RWPE1 (cell line): ENCODE measurements at regions not wholly inside any gene's neighbourhood (a gene's known extent, or its start where the extent isn't known, plus 50 kb on each side); places are given as distances from the start of the nearest gene placed in this dataset.

Experiments used
- CTCF ChIA-PET: fragments of 350-600 bp; sonication (Branson Sonifier 250); formaldehyde crosslinking; extraction: SDS; loops from one replicate; lab custom pipeline; 2021; lab: Yijun Ruan, JAX
- POLR2A ChIA-PET: fragments of 400-600 bp; formaldehyde crosslinking; extraction: SDS; loops from one replicate; lab custom pipeline; 2020; ENCODE audit warnings: antibody characterized with exemption; ENCODE audit not compliant: low non-redundant PET; lab: Yijun Ruan, JAX
- DNase-seq: peaks from one replicate; pipeline ENCODE4 v3.0.0; 2012; ENCODE audit warnings: low spot score
- H3K27ac ChIP-seq: fragments of 450-650 bp; 2 replicates; pipeline ENCODE4 v1.5.1; 2017
- TF ChIP-seq, protein P1 (sequence below): fragments of 450-650 bp; conservative IDR thresholded peaks from 2 replicates; pipeline ENCODE4 v1.5.1; 2017; ENCODE audit warnings: low read depth, mild to moderate bottlenecking

DNA sequence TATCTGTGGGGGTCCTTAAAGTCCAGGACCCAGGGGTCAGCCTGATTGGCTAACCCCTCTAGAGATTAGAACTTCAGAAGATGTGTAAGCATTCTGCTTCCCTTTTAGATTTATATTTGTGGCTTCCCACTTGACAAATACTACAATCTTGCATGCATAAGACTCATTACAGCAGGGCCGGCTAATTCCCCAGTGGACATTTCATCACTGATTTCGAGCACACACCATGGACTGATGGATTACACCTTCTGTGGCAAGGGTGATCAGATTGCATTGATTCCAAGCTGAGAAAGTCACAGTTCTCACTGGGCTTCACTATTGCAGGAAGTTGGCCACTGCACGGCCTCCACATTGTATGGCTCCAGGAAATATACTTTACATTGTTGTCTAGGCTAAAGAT lies 65.8 kb upstream of the DAPK1 start:
- ChIA-PET CTCF (no interaction called here), POLR2A (no interaction called here)
- TF ChIP-seq, protein P1, sequence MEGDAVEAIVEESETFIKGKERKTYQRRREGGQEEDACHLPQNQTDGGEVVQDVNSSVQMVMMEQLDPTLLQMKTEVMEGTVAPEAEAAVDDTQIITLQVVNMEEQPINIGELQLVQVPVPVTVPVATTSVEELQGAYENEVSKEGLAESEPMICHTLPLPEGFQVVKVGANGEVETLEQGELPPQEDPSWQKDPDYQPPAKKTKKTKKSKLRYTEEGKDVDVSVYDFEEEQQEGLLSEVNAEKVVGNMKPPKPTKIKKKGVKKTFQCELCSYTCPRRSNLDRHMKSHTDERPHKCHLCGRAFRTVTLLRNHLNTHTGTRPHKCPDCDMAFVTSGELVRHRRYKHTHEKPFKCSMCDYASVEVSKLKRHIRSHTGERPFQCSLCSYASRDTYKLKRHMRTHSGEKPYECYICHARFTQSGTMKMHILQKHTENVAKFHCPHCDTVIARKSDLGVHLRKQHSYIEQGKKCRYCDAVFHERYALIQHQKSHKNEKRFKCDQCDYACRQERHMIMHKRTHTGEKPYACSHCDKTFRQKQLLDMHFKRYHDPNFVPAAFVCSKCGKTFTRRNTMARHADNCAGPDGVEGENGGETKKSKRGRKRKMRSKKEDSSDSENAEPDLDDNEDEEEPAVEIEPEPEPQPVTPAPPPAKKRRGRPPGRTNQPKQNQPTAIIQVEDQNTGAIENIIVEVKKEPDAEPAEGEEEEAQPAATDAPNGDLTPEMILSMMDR: no peak
- DNase-seq: no peak
- no peak overlapping the region for H3K27ac ChIP-seq

DNA sequence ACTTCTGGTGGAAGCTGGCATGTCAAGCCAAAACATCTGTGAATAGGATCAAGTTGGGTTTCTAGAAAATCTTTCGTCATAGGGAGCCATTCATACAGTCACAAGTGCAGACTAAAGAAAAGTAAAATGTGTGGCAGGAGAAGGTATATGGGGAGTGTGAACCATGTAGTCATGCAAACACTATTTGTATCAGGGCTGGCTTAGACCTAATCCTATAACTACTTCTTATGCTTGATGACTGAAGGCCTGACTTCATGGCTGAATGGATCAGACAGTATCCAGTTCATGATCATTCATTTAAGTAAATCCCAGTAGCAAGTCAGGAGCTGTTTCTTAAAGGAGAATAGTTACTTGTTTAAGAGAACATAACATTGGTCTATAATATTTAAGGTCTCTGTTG lies 63.8 kb upstream of the DAPK1 start:
- no peak for DNase-seq
- POLR2A ChIA-PET: no interaction called here
- TF ChIP-seq, protein P1: no peak
- H3K27ac ChIP-seq: no peak overlapping the region
- CTCF ChIA-PET: interaction anchor here (0.5 to 0.6 kb wide), 3 partner anchors 91 to 1019 kb away, joined by 3 to 4 read pairs (median 3); no protein-coding TSS in a partner anchor

DNA sequence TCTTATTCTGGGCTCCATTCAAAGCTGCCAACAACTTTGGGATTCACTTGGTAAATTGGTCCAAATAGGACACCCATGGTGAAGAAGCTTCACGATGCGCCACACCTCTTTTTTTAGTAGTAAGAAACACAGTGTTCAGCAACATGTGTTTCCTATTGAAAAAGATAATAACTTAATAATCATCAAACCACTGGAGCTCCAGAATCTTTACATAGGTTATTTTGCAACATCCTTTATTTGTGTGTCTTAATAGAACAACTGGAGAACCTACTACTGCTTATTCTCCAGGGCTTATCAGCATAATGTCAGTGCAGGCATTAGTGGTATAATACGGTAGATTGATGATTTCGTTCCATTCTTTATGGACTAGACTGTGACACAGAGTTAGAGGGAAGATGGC lies 63.3 kb upstream of the DAPK1 start:
- CTCF ChIA-PET: interaction anchor here (0.5 to 0.6 kb wide), 3 partner anchors 91 to 1020 kb away, joined by 3 to 4 read pairs (median 3); no protein-coding TSS in a partner anchor
- TF ChIP-seq, protein P1: no peak
- H3K27ac ChIP-seq: no peak overlapping the region
- POLR2A ChIA-PET: no interaction called here
- no peak for DNase-seq

DNA sequence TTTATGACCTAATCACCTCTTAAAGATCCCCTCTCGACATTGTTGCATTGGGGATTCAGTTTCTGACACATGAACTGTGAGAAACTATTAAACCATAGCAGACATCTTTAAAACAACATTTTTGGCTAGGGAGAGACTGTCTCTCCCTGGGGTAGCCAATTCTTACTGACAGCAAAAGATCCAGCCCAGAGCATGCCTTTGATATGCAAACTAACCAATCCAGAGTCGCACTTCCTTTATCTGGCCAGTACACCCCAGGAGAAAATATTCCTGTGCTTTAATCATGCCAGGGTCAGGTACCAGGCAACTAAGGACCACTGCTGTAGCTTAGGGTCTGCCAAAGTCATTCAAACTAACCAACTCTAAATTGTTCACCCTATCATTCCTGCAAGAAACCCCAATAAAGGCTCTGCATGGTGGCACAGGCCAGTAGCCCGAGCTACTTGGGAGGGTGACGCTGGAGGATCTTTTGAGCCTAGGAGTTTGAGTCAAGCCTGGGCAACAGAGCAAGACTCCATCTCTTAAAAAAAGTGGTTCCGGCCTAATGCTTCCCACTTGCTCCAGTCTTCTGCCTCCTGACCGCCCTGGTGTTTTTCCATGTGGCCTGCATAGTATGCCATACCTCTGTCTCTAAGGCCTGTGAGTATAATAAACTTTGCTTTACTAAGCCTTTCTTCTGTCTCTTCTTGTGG lies 62.3 kb upstream of the DAPK1 start:
- ChIA-PET POLR2A (no interaction called here), CTCF (interaction anchor here (0.6 kb wide), 1 partner anchor 511 kb away, joined by 4 read pairs; no protein-coding TSS in a partner anchor)
- H3K27ac ChIP-seq: no peak overlapping the region
- no peak for DNase-seq
- TF ChIP-seq, protein P1: no peak

DNA sequence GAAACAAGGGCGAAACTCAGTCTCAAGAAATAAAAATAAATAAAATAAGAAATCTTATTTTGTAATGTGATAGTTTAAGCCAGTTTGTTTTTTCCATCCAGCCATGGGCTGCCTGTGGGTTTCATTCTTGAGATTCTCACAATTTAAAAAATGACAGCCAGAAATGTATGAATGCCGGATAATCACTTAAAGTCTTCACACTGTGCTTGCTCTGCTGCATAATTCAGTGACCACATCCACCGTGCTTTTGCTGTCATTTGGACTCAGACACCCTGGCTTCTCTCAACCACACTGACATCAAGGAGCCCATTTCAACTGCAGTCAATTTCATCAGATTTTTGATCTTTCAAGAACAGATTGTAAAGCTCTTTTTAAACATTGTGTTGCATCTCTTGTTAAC lies 61.0 kb upstream of the DAPK1 start:
- TF ChIP-seq, protein P1: no peak
- CTCF ChIA-PET: no interaction called here
- POLR2A ChIA-PET: no interaction called here
- H3K27ac ChIP-seq: no peak overlapping the region
- no peak for DNase-seq

DNA sequence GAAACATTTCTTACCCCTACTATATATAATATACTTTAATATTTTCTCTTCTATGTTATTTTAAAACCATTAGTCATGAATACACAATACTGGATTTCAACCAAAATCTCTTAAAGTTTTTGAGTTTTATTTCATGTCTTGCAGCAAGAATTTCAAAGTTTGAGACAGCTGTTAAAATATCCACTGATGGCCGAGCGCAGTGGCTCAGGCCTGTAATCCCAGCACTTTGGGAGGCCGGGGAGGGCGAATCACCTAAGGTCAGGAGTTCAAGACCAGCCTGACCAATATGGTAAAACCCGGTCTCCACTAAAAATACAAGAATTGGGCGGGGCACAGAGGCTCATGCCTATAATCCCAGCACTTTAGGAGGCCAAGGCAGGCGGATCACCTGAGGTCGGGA lies 59.7 kb upstream of the DAPK1 start:
- CTCF ChIA-PET: no interaction called here
- no peak for DNase-seq
- TF ChIP-seq, protein P1: no peak
- no peak overlapping the region for H3K27ac ChIP-seq
- POLR2A ChIA-PET: no interaction called here
